Activated CD8-positive, alpha-beta T cell treated with anti-CD3 and anti-CD28 coated beads for 36 hours (primary cell): ENCODE measurements at regions not wholly inside any gene's neighbourhood (a gene's known extent, or its start where the extent isn't known, plus 50 kb on each side); places are given as distances from the start of the nearest gene placed in this dataset.

Experiments
- ATAC-seq: fragments of 200-7000 bp; cut with Tn5 transposase; one replicate; pipeline ENCODE4 v1.10.0; 2021; ENCODE audit warnings: mild to moderate bottlenecking, moderate library complexity
- CTCF ChIA-PET: fragments of 350-600 bp; sonication (Branson Sonifier 250); formaldehyde crosslinking; loops from one replicate; lab custom pipeline; 2021; ENCODE audit warnings: antibody characterized with exemption; lab: Charles Lee
- POLR2A ChIA-PET: fragments of 350-600 bp; sonication (Branson Sonifier 250); formaldehyde crosslinking; loops from one replicate; lab custom pipeline; 2021; ENCODE audit warnings: antibody characterized with exemption; lab: Charles Lee
- DNase-seq: peaks from one replicate; pipeline ENCODE4 v3.0.0-alpha.2; 2020
- H3K27ac Mint-ChIP-seq: one replicate; pipeline ENCODE4 v1.8.0; 2021; ENCODE audit warnings: mild to moderate bottlenecking, mixed read lengths
- H3K27me3 Mint-ChIP-seq: one replicate; pipeline ENCODE4 v1.8.0; 2021; ENCODE audit warnings: mixed read lengths
- H3K36me3 Mint-ChIP-seq: one replicate; pipeline ENCODE4 v1.8.0; 2021; ENCODE audit warnings: low read depth, mixed read lengths
- H3K4me1 Mint-ChIP-seq: one replicate; pipeline ENCODE4 v1.8.0; 2021; ENCODE audit warnings: low read depth, mixed read lengths
- H3K4me3 Mint-ChIP-seq: one replicate; pipeline ENCODE4 v1.8.0; 2021; ENCODE audit warnings: mild to moderate bottlenecking, moderate library complexity, mixed read lengths
- H3K9me3 Mint-ChIP-seq: one replicate; pipeline ENCODE4 v1.8.0; 2021; ENCODE audit warnings: mixed read lengths
- CTCF ChIP-seq: fragments of 200-600 bp; IDR thresholded peaks from one replicate; pipeline ENCODE4 v1.8.0; 2022; ENCODE audit warnings: antibody characterized with exemption, mild to moderate bottlenecking
- intact Hi-C: fragments of 100-400 bp; cut with micrococcal nuclease; formaldehyde crosslinking; loops from one replicate; pipeline ENCODE4 v1.10.0; 2022

GRCh38 chr2:118243031-118243430 is 154.8 kb downstream of the INSIG2 start:
- CTCF ChIA-PET: interaction anchor here (3.5 kb wide), 1 partner anchor 21 kb away, joined by 14 read pairs; no protein-coding TSS in a partner anchor

GRCh38 chr2:118242216-118242615 is 153.9 kb downstream of the INSIG2 start:
- ATAC-seq: peak; percentile 68
- H3K9me3 Mint-ChIP-seq: no peaks in the 10 kb centered on the region
- no peak for TF ChIP-seq CTCF
- POLR2A ChIA-PET: interaction anchor here (0.6 to 0.9 kb wide), 2 partner anchors 15 to 902 kb away, joined by 3 to 5 read pairs; no protein-coding TSS in a partner anchor
- no peaks in the 10 kb centered on the region for H3K36me3 Mint-ChIP-seq
- no peak overlapping the region for H3K27ac Mint-ChIP-seq
- CTCF ChIA-PET: interaction anchor here (3.5 kb wide), 1 partner anchor 20 kb away, joined by 14 read pairs; no protein-coding TSS in a partner anchor
- intact Hi-C loops: no loop called here
- no peak for DNase-seq
- H3K4me1 Mint-ChIP-seq: no peaks in the 10 kb centered on the region
- peaks cover 23% of the 10 kb centered on the region for H3K27me3 Mint-ChIP-seq
- no peak overlapping the region for H3K4me3 Mint-ChIP-seq

More at GRCh38 chr2:118243031-118243430, 154.8 kb downstream of the INSIG2 start:
- Mint-ChIP-seq H3K36me3 (no peaks in the 10 kb centered on the region), H3K4me1 (no peaks in the 10 kb centered on the region), H3K27me3 (peaks cover 20% of the 10 kb centered on the region), H3K9me3 (no peaks in the 10 kb centered on the region), H3K4me3 (no peak overlapping the region), H3K27ac (no peak overlapping the region)
- DNase-seq (no peak), ATAC-seq (no peak)
- POLR2A ChIA-PET: no interaction called here
- TF ChIP-seq CTCF: no peak
- intact Hi-C loops: no loop called here

- ATAC-seq (no peak), DNase-seq (no peak)
- no peaks in the 10 kb centered on the region for H3K36me3 Mint-ChIP-seq
- CTCF ChIA-PET: interaction anchor here (1.6 to 3.5 kb wide), 2 partner anchors 19 to 614 kb away, joined by 3 to 14 read pairs; no protein-coding TSS in a partner anchor
- H3K27me3 Mint-ChIP-seq: peaks cover 25% of the 10 kb centered on the region
- H3K9me3 Mint-ChIP-seq: no peaks in the 10 kb centered on the region
- H3K4me1 Mint-ChIP-seq: no peaks in the 10 kb centered on the region
- TF ChIP-seq CTCF: no peak
- POLR2A ChIA-PET: no interaction called here
- no peak overlapping the region for H3K4me3 Mint-ChIP-seq
- intact Hi-C loops: no loop called here
- H3K27ac Mint-ChIP-seq: no peak overlapping the region
Observed at GRCh38 chr2:118241128-118241527, 152.9 kb downstream of the INSIG2 start.

- DNase-seq: no peak
- Mint-ChIP-seq H3K27ac (no peak overlapping the region), H3K4me1 (no peaks in the 10 kb centered on the region), H3K27me3 (peaks cover 24% of the 10 kb centered on the region), H3K36me3 (no peaks in the 10 kb centered on the region), H3K9me3 (no peaks in the 10 kb centered on the region), H3K4me3 (no peak overlapping the region)
- CTCF ChIA-PET: interaction anchor here (1.6 to 3.5 kb wide), 2 partner anchors 18 to 615 kb away, joined by 3 to 14 read pairs; no protein-coding TSS in a partner anchor
- TF ChIP-seq CTCF: no peak
- no peak for ATAC-seq
- intact Hi-C loops: no loop called here
- POLR2A ChIA-PET: no interaction called here
Observed at GRCh38 chr2:118240276-118240675, 152.0 kb downstream of the INSIG2 start.

GRCh38 chr2:118239284-118239683 is 151.0 kb downstream of the INSIG2 start:
- ChIA-PET POLR2A (no interaction called here), CTCF (no interaction called here)
- H3K4me1 Mint-ChIP-seq: no peaks in the 10 kb centered on the region
- H3K9me3 Mint-ChIP-seq: no peaks in the 10 kb centered on the region
- intact Hi-C loops: no loop called here
- ATAC-seq (no peak), DNase-seq (no peak)
- no peak for TF ChIP-seq CTCF
- peaks cover 24% of the 10 kb centered on the region for H3K27me3 Mint-ChIP-seq
- H3K27ac Mint-ChIP-seq: no peak overlapping the region
- no peaks in the 10 kb centered on the region for H3K36me3 Mint-ChIP-seq
- no peak overlapping the region for H3K4me3 Mint-ChIP-seq
